Keratinocyte (primary cell): ENCODE measurements at regions not wholly inside any gene's neighbourhood (a gene's known extent, or its start where the extent isn't known, plus 50 kb on each side); places are given as distances from the start of the nearest gene placed in this dataset.

Experiments used
- DNase-seq: peaks from one replicate; pipeline ENCODE4 v3.0.0-alpha.2; 2011; ENCODE audit warnings: low read depth, missing footprints, low spot score
- FAIRE-seq: peaks from 2 replicates; lab custom pipeline; 2011; peaks lifted over from hg19 to GRCh38; lab: Jason Lieb, UNC
- H2AFZ ChIP-seq: 2 replicates; pipeline ENCODE4 v1.6.0; 2012; ENCODE audit warnings: low read length, control low read depth, inconsistent platforms; ENCODE audit not compliant: control insufficient read depth
- H3K27ac ChIP-seq: 2 replicates; pipeline ENCODE4 v1.5.1; 2011; ENCODE audit warnings: low read length; ENCODE audit not compliant: control insufficient read depth, insufficient read depth
- H3K27me3 ChIP-seq: 3 replicates; pipeline ENCODE4 v1.6.0; 2011; ENCODE audit warnings: low read length; ENCODE audit not compliant: control insufficient read depth, insufficient read depth; ENCODE audit errors: extremely low read depth
- H3K36me3 ChIP-seq, 2 experiments: 2 replicates in 1 of 2; 3 replicates in 1 of 2; pipeline ENCODE4 v1.5.1; 2011; ENCODE audit warnings: low read length in 2 of 2, mild to moderate bottlenecking in 1 of 2; ENCODE audit not compliant: control insufficient read depth in 2 of 2, insufficient read depth in 2 of 2; ENCODE audit errors: extremely low read depth in 1 of 2
- H3K4me1 ChIP-seq: 3 replicates; pipeline ENCODE4 v1.5.1; 2011; ENCODE audit warnings: low read length; ENCODE audit not compliant: control insufficient read depth, insufficient read depth; ENCODE audit errors: extremely low read depth
- H3K4me2 ChIP-seq: 3 replicates; pipeline ENCODE4 v1.6.0; 2011; ENCODE audit warnings: low read depth, low read length; ENCODE audit not compliant: control insufficient read depth, insufficient read depth; ENCODE audit errors: extremely low read depth
- H3K4me3 ChIP-seq, 3 experiments: fragments of 200-600 bp in 1 of 3; sonication (generic) in 1 of 3; 2 replicates in 2 of 3; 3 replicates in 1 of 3; pipeline ENCODE4 v1.5.1; 2011 to 2016; ENCODE audit warnings: low read length in 3 of 3, mild to moderate bottlenecking in 3 of 3, control low read depth in 2 of 3, inconsistent platforms in 1 of 3, low read depth in 1 of 3, mixed read lengths in 1 of 3, mixed run types in 1 of 3, moderate library complexity in 1 of 3; ENCODE audit not compliant: control insufficient read depth in 2 of 3, insufficient read depth in 2 of 3; ENCODE audit errors: extremely low read depth in 1 of 3
- H3K79me2 ChIP-seq: 2 replicates; pipeline ENCODE4 v1.6.0; 2012; ENCODE audit warnings: low read length; ENCODE audit not compliant: control insufficient read depth, insufficient read depth
- H3K9ac ChIP-seq: 3 replicates; pipeline ENCODE4 v1.6.0; 2011; ENCODE audit warnings: low read length; ENCODE audit not compliant: control insufficient read depth, insufficient read depth; ENCODE audit errors: extremely low read depth
- H3K9me1 ChIP-seq: 3 replicates; pipeline ENCODE4 v1.6.0; 2011; ENCODE audit warnings: low read length; ENCODE audit not compliant: control insufficient read depth, insufficient read depth; ENCODE audit errors: extremely low read depth
- H3K9me3 ChIP-seq: 2 replicates; pipeline ENCODE4 v1.5.1; 2012; ENCODE audit warnings: low read depth, low read length; ENCODE audit not compliant: control insufficient read depth
- H4K20me1 ChIP-seq: 3 replicates; pipeline ENCODE4 v1.6.0; 2011; ENCODE audit warnings: low read length; ENCODE audit not compliant: control insufficient read depth, insufficient read depth; ENCODE audit errors: extremely low read depth
- EZH2 ChIP-seq: IDR thresholded peaks from one replicate; pipeline ENCODE4 v1.6.1; 2012; ENCODE audit warnings: inconsistent platforms, mild to moderate bottlenecking, low read length, moderate library complexity
- dilution Hi-C: fragments of 300-500 bp; cut with MboI; formaldehyde crosslinking; loops from one replicate; pipeline ENCODE4 v1.7.0; 2020; ENCODE audit warnings: low sequenced_read_pairs; ENCODE audit not compliant: extremely low pct_ligation_motif_present
- TF ChIP-seq, protein P1 (sequence below), 3 experiments: IDR thresholded peaks in 1 of 3; conservative IDR thresholded peaks in 1 of 3; optimal IDR thresholded peaks in 1 of 3; 2 replicates in 2 of 3; 3 replicates in 1 of 3; pipeline versions ENCODE3 to v1.5.1; 2011; ENCODE audit warnings: low read length in 3 of 3, mild to moderate bottlenecking in 3 of 3, moderate library complexity in 2 of 3, control low read depth in 1 of 3, inconsistent platforms in 1 of 3; ENCODE audit not compliant: insufficient read depth in 2 of 3; ENCODE audit errors: extremely low read depth in 1 of 3

DNA sequence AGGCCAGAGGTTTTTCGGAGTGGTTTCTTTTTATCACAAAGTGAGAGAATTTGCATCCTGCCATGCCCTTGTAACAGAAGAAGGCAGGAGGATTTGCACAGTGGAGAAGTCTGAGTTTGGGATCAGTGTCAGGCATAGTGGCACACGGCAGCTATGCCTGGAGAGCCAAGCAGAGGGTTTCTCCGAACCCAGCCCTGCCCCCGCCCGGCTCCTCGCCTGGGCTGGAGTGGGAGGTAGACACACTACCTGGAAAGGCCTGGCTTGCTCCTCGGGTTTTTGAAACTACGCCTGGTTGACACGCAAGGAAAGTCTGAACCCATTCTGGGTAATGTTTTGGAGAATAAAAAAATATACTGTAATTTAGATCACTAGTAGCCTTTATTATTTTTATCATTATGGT, 1653.6 kb upstream of the TENM3 start:
- Histone ChIP-seq H3K9me1 (no peaks in the 10 kb centered on the region), H4K20me1 (no peaks in the 10 kb centered on the region), H3K4me2 (no peak overlapping the region), H3K4me3 (no peak overlapping the region), H2AFZ (no peak overlapping the region), H3K9me3 (peaks cover 2% of the 10 kb centered on the region), H3K4me1 (no peaks in the 10 kb centered on the region), H3K27me3 (no peaks in the 10 kb centered on the region), H3K79me2 (no peaks in the 10 kb centered on the region), H3K27ac (no peak overlapping the region), H3K36me3 (no peaks in the 10 kb centered on the region), H3K9ac (no peak overlapping the region)
- DNase-seq (no peak), FAIRE-seq (no peak)
- dilution Hi-C loops = no loop called here
- TF ChIP-seq, protein P1, sequence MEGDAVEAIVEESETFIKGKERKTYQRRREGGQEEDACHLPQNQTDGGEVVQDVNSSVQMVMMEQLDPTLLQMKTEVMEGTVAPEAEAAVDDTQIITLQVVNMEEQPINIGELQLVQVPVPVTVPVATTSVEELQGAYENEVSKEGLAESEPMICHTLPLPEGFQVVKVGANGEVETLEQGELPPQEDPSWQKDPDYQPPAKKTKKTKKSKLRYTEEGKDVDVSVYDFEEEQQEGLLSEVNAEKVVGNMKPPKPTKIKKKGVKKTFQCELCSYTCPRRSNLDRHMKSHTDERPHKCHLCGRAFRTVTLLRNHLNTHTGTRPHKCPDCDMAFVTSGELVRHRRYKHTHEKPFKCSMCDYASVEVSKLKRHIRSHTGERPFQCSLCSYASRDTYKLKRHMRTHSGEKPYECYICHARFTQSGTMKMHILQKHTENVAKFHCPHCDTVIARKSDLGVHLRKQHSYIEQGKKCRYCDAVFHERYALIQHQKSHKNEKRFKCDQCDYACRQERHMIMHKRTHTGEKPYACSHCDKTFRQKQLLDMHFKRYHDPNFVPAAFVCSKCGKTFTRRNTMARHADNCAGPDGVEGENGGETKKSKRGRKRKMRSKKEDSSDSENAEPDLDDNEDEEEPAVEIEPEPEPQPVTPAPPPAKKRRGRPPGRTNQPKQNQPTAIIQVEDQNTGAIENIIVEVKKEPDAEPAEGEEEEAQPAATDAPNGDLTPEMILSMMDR (optimal IDR thresholded peaks at IDR 0.05 in 1 of 3, IDR thresholded peaks at IDR 0.05 in 1 of 3, conservative IDR thresholded peaks at IDR 0.05 in 1 of 3; ENCODE audit: extremely low read depth in 1 of 3, insufficient read depth in 2 of 3, low read length in 3 of 3) = no peak
- TF ChIP-seq EZH2 = no peak

GRCh38 chr4:180596888-180597483, 1646.2 kb upstream of the TENM3 start:
- FAIRE-seq = no peak

More at GRCh38 chr4:180596888-180597483, 1646.2 kb upstream of the TENM3 start:
- Histone ChIP-seq H3K4me2 (no peak overlapping the region), H3K4me1 (no peaks in the 10 kb centered on the region), H3K36me3 (no peaks in the 10 kb centered on the region), H3K27me3 (no peaks in the 10 kb centered on the region), H3K79me2 (no peaks in the 10 kb centered on the region), H3K9me3 (no peaks in the 10 kb centered on the region), H3K9ac (no peak overlapping the region), H3K9me1 (no peaks in the 10 kb centered on the region), H4K20me1 (no peaks in the 10 kb centered on the region), H3K27ac (no peak overlapping the region), H2AFZ (no peak overlapping the region), H3K4me3 (no peak overlapping the region)
- TF ChIP-seq, protein P1 (optimal IDR thresholded peaks at IDR 0.05 in 1 of 3, IDR thresholded peaks at IDR 0.05 in 1 of 3, conservative IDR thresholded peaks at IDR 0.05 in 1 of 3; ENCODE audit: extremely low read depth in 1 of 3, insufficient read depth in 2 of 3, low read length in 3 of 3) = no peak
- TF ChIP-seq EZH2 = no peak
- dilution Hi-C loops = no loop called here
- DNase-seq = no peak
